ENCODE measurements at regions not wholly inside any gene's neighbourhood (a gene's known extent, or its start where the extent isn't known, plus 50 kb on each side); places are given as distances from the start of the nearest gene placed in this dataset.

DNA sequence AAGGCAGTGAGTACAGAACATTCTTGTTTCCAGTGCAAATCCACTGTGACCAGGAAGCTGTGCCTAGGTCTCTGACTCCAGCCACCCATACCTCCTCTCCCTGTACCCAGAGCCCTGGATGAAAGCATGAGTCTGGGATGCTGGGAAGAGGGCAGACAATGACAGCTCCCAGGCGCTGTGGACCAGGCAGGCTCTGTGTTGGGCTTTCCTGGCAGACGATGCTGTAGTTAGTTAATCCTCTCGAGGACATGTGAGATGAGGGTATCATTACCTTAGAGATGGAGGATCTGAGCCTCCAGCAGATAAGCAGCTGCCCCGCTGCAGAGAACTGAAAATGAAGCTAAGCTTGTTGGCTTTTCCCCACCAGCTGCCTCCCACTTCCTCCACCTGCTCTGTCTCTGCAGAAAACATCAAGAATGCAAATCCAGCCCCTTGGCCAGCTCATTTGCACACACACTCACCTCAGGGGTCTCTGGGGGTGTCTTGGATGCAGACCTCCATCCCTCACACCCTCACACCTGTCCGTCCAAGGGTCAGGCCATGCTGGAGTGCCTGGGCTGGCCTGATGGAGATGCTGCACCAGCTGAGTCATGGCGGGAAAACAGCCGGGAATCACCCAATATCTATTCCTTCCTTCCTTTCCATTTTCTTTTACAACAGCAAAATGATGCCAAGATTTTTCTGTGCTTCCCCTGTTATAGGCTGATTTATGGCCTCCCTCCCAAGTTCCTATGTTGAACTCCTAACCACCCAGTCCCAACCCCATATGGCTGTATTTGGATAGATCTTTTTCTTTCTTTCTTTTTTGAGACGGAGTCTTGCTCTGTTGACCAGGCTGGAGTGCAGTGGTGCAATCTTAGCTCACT is 94.9 kb upstream of the SEPTIN5 start (continued):
- TF ChIP-seq, protein P1, sequence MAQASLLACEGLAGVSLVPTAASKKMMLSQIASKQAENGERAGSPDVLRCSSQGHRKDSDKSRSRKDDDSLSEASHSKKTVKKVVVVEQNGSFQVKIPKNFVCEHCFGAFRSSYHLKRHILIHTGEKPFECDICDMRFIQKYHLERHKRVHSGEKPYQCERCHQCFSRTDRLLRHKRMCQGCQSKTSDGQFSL (CRISPR knock-in tag; IDR thresholded peaks at IDR 0.05) = peak; percentile 65; the same call in 1 of the 2 replicates
- TF ChIP-seq, protein P1 (tag; IDR thresholded peaks at IDR 0.05) = no peak
- TF ChIP-seq NFE2 (IDR thresholded peaks at IDR 0.05; ENCODE audit: low read depth) = peak; percentile 46
- TF ChIP-seq, protein P2, sequence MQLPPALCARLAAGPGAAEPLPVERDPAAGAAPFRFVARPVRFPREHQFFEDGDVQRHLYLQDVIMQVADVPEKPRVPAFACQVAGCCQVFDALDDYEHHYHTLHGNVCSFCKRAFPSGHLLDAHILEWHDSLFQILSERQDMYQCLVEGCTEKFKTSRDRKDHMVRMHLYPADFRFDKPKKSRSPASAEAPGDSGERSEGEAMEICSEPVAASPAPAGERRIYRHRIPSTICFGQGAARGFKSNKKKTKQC (CRISPR knock-in tag; IDR thresholded peaks at IDR 0.05) = peak; percentile 16
- TF ChIP-seq ZNF431 (CRISPR knock-in tag; IDR thresholded peaks at IDR 0.05) = 0 out of 2 replicates have a peak, but pooled peaks have one; percentile 46

DNA sequence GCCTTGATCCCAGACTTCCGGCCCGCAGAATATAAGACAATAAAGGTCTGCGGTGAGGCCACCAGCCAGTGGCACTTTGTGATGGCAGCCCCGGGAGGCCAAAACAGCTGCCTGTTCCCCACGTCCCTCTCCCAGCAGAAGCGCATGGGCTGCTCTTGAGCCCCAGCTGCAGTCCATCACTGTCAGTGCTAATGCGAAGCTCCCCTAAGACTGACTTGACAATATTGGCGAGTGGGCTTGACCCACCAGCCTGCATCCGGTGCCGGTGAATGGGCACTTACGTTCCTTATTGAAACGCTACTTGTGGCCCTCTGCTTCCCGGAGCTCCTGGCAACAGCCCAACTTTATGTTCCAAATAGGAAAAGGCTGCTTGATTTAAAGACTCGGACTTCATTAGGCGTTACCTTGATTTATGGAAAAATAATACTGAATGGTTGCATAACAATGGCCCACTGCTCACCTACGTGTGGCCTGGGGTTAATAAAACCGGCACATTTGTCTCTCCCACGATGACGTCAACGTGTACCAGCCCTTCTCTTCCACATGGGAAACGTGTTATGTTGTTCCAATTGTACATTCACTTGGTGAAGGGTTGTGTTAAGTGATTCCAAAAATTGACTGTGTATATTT is 93.4 kb upstream of the SEPTIN5 start:
- FAIRE-seq = no peak
- intact Hi-C loops (cut with micrococcal nuclease) = loop anchor here (10.0 kb wide), 3 partner anchors 176 to 496 kb away; partner anchors contain the start of genes C22orf39 and DGCR2
- CTCF ChIA-PET (ENCODE audit: low intra/inter-chr PET ratio) = interaction anchor here (0.7 kb wide), 1 partner anchor 107 kb away, joined by 3 read pairs; no protein-coding TSS in a partner anchor
- no peak for TF ChIP-seq MIER1 (IDR thresholded peaks at IDR 0.05; ENCODE audit: low read depth)
- no peak for TF ChIP-seq TRIM24 (IDR thresholded peaks at IDR 0.05)
- peak in 1 of 2 experiments; percentile 30; a peak in 1 of 3 replicates for TF ChIP-seq CBX3 (IDR thresholded peaks at IDR 0.05; ENCODE audit: borderline replicate concordance in 1 of 2, low read length in 2 of 2)
- no peak for TF ChIP-seq ZNF707 (CRISPR knock-in tag; conservative IDR thresholded peaks at IDR 0.05)
- no peak for TF ChIP-seq FOXM1 (IDR thresholded peaks at IDR 0.05; ENCODE audit: low read depth)
- TF ChIP-seq FOXM1 (CRISPR knock-in tag; IDR thresholded peaks at IDR 0.05; ENCODE audit: low read depth) = no peak
- TF ChIP-seq ZNF140 (CRISPR knock-in tag; IDR thresholded peaks at IDR 0.05) = no peak
- no peak for TF ChIP-seq AFF1 (IDR thresholded peaks at IDR 0.05; ENCODE audit: low read depth in 1 of 2, partially characterized antibody in 2 of 2)

More for the DNA sequence above, 93.4 kb upstream of the SEPTIN5 start:
- ATAC-seq = no peak
- no peak overlapping the region for H2AFZ ChIP-seq (ENCODE audit: low read depth, low read length)
- no peak for DNase-seq (ENCODE audit: extremely low read depth in 1 of 4, low spot score in 3 of 4)
- POLR2A ChIA-PET = interaction anchor here (0.6 to 2.8 kb wide), 3 partner anchors 8 to 30 kb away, joined by 3 to 6 read pairs (median 6); no protein-coding TSS in a partner anchor
- H3K27me3 ChIP-seq (ENCODE audit: control insufficient read depth in 2 of 2, insufficient read depth in 2 of 2, low read length in 2 of 2) = peaks cover 79 to 88% of the 10 kb centered on the region in 2 experiments
- no peaks in the 10 kb centered on the region for H3K9me1 ChIP-seq (ENCODE audit: control insufficient read depth, insufficient read depth, low read length)
- H3K9me3 ChIP-seq (replicated peaks; ENCODE audit: control insufficient read depth, insufficient read depth, low read depth, low read length) = no peaks in the 10 kb centered on the region
- no peaks in the 10 kb centered on the region for H3K36me3 ChIP-seq (ENCODE audit: control insufficient read depth, insufficient read depth, low read length)
- no peak overlapping the region for H3K4me3 ChIP-seq
- H3K4me1 ChIP-seq (replicated peaks in 1 of 2; ENCODE audit: control insufficient read depth in 2 of 2, insufficient read depth in 2 of 2, low read length in 2 of 2) = peaks cover 0 to 14% of the 10 kb centered on the region in 2 experiments; a peak in 1 of 5 replicates
- H3K4me2 ChIP-seq (ENCODE audit: insufficient read depth, low read length) = no peak overlapping the region
- WGBS (ENCODE audit: insufficient coverage, low coverage, missing lambda C conversion rate) = 13% methylated on average over 21 of the region's 21 CpGs
- peaks cover 7% of the 10 kb centered on the region; the same call in 1 of the 2 replicates for H4K20me1 ChIP-seq (replicated peaks; ENCODE audit: control insufficient read depth, insufficient read depth, low read length)
- no peak overlapping the region for H3K27ac ChIP-seq (ENCODE audit: extremely low read depth, low read depth, low read length)
- H3K9ac ChIP-seq (ENCODE audit: insufficient read depth in 1 of 2, low read depth in 2 of 2, low read length in 2 of 2) = 0 out of 4 replicates have a peak overlapping the region, but pooled peaks of 1 of the 2 experiments have one; percentile 7
- no TSS peak for BruUV-seq (replicated peaks)
- in situ Hi-C loops (cut with MboI) = no loop called here
- H3K79me2 ChIP-seq (ENCODE audit: control insufficient read depth, insufficient read depth, low read length) = no peaks in the 10 kb centered on the region
